Mucosa of rectum (tissue), 2 donors: ENCODE measurements at regions not wholly inside any gene's neighbourhood (a gene's known extent, or its start where the extent isn't known, plus 50 kb on each side); places are given as distances from the start of the nearest gene placed in this dataset.
"Not testable (repeated sequence)": the region's sequence is repeated elsewhere in the genome, so short reads cannot be mapped to it uniquely, and the experiment has no call there.

Source experiments
- H3K27ac ChIP-seq, 2 donors: one replicate each; pipeline ENCODE4 v1.7.0; 2013; ENCODE audit warnings: inconsistent platforms in 2 of 2, low read depth in 2 of 2, low read length in 2 of 2
- H3K27me3 ChIP-seq, 2 donors: one replicate each; pipeline ENCODE4 v1.7.0; 2013; ENCODE audit warnings: low read length in 2 of 2; ENCODE audit not compliant: control insufficient read depth in 2 of 2, insufficient read depth in 2 of 2
- H3K36me3 ChIP-seq, 2 donors: one replicate each; pipeline ENCODE4 v1.7.0; 2013; ENCODE audit warnings: low read length in 2 of 2; ENCODE audit not compliant: control insufficient read depth in 2 of 2, insufficient read depth in 2 of 2
- H3K4me1 ChIP-seq, 2 donors: one replicate each; pipeline ENCODE4 v1.7.0; 2013; ENCODE audit warnings: low read length in 2 of 2, mild to moderate bottlenecking in 1 of 2; ENCODE audit not compliant: control insufficient read depth in 2 of 2, insufficient read depth in 2 of 2
- H3K4me3 ChIP-seq, 2 donors: one replicate each; pipeline ENCODE4 v1.7.0; 2013; ENCODE audit warnings: low read length in 2 of 2
- H3K9ac ChIP-seq, 2 donors: one replicate each; pipeline ENCODE4 v1.7.0; 2013; ENCODE audit warnings: low read length in 2 of 2, low read depth in 1 of 2, mild to moderate bottlenecking in 1 of 2
- H3K9me3 ChIP-seq, 2 donors: one replicate each; pipeline ENCODE4 v1.7.0; 2013; ENCODE audit warnings: low read length in 2 of 2; ENCODE audit not compliant: control insufficient read depth in 2 of 2
- donor health status: healthy.
- donor health status: Normal muscosa, but diverticular disease.

GRCh38 chrX:43267652-43268051 lies 388.4 kb upstream of the MAOA start:
- Histone ChIP-seq H3K4me1 (no peaks in the 10 kb centered on the region), H3K27me3 (peaks cover 0 to 4% of the 10 kb centered on the region in 2 donors), H3K9me3 (no peaks in the 10 kb centered on the region), H3K4me3 (no peak overlapping the region), H3K9ac (no peak overlapping the region), H3K36me3 (no peaks in the 10 kb centered on the region), H3K27ac (no peak overlapping the region)

- Histone ChIP-seq H3K4me3 (no peak overlapping the region), H3K9me3 (no peaks in the 10 kb centered on the region), H3K36me3 (no peaks in the 10 kb centered on the region), H3K27ac (no peak overlapping the region), H3K4me1 (no peaks in the 10 kb centered on the region), H3K9ac (no peak overlapping the region), H3K27me3 (peaks cover 0 to 4% of the 10 kb centered on the region in 2 donors)
These were observed 386.9 kb upstream of the MAOA start for GRCh38 chrX:43269201-43269600.

- H3K36me3 ChIP-seq: no peaks in the 10 kb centered on the region
- no peak overlapping the region for H3K27ac ChIP-seq
- no peaks in the 10 kb centered on the region for H3K9me3 ChIP-seq
- no peaks in the 10 kb centered on the region for H3K27me3 ChIP-seq
- no peaks in the 10 kb centered on the region for H3K4me1 ChIP-seq
- no peak overlapping the region for H3K9ac ChIP-seq
- no peak overlapping the region for H3K4me3 ChIP-seq
These were observed 378.2 kb upstream of the MAOA start for GRCh38 chrX:43277879-43278278.

- H3K4me1 ChIP-seq: no peaks in the 10 kb centered on the region
- H3K9ac ChIP-seq: no peak overlapping the region
- no peak overlapping the region for H3K4me3 ChIP-seq
- H3K9me3 ChIP-seq: no peaks in the 10 kb centered on the region
- H3K27ac ChIP-seq: no peak overlapping the region
- no peaks in the 10 kb centered on the region for H3K27me3 ChIP-seq
- no peaks in the 10 kb centered on the region for H3K36me3 ChIP-seq
These were observed 377.7 kb upstream of the MAOA start for GRCh38 chrX:43278440-43278839.

GRCh38 chrX:43279341-43279808 lies 376.7 kb upstream of the MAOA start:
- no peak overlapping the region for H3K9ac ChIP-seq
- H3K27me3 ChIP-seq: no peaks in the 10 kb centered on the region
- H3K9me3 ChIP-seq: no peaks in the 10 kb centered on the region
- H3K4me1 ChIP-seq: no peaks in the 10 kb centered on the region
- H3K27ac ChIP-seq: no peak overlapping the region
- H3K36me3 ChIP-seq: no peaks in the 10 kb centered on the region
- H3K4me3 ChIP-seq: no peak overlapping the region

- no peak overlapping the region for H3K4me3 ChIP-seq
- H3K4me1 ChIP-seq: no peaks in the 10 kb centered on the region
- H3K9ac ChIP-seq: no peak overlapping the region
- no peak overlapping the region for H3K27ac ChIP-seq
- H3K36me3 ChIP-seq: no peaks in the 10 kb centered on the region
- H3K27me3 ChIP-seq: no peaks in the 10 kb centered on the region
- no peaks in the 10 kb centered on the region for H3K9me3 ChIP-seq
These were observed 372.9 kb upstream of the MAOA start for GRCh38 chrX:43283187-43283586.

- not testable (repeated sequence) for H3K4me3 ChIP-seq, H3K27me3 ChIP-seq, H3K27ac ChIP-seq, H3K9ac ChIP-seq, H3K9me3 ChIP-seq, H3K36me3 ChIP-seq, H3K4me1 ChIP-seq
These were observed 344.5 kb upstream of the MAOA start for GRCh38 chrX:43311625-43312024.

GRCh38 chrX:43313035-43313434 lies 343.1 kb upstream of the MAOA start:
- Histone ChIP-seq H3K27ac (no peak overlapping the region), H3K9me3 (no peaks in the 10 kb centered on the region), H3K4me3 (no peak overlapping the region), H3K36me3 (no peaks in the 10 kb centered on the region), H3K27me3 (no peaks in the 10 kb centered on the region), H3K9ac (no peak overlapping the region), H3K4me1 (peaks cover 0 to 5% of the 10 kb centered on the region in 2 donors)

- H3K4me3 ChIP-seq: no peak overlapping the region
- no peaks in the 10 kb centered on the region for H3K36me3 ChIP-seq
- H3K4me1 ChIP-seq: peaks cover 0 to 5% of the 10 kb centered on the region in 2 donors
- no peak overlapping the region for H3K9ac ChIP-seq
- H3K9me3 ChIP-seq: no peaks in the 10 kb centered on the region
- H3K27me3 ChIP-seq: no peaks in the 10 kb centered on the region
- H3K27ac ChIP-seq: no peak overlapping the region
These were observed 341.6 kb upstream of the MAOA start for GRCh38 chrX:43314525-43314924.

- Histone ChIP-seq H3K9me3 (no peaks in the 10 kb centered on the region), H3K4me1 (peaks cover 0 to 5% of the 10 kb centered on the region in 2 donors), H3K36me3 (no peaks in the 10 kb centered on the region), H3K4me3 (no peak overlapping the region), H3K9ac (no peak overlapping the region), H3K27me3 (no peaks in the 10 kb centered on the region), H3K27ac (no peak overlapping the region)
These were observed 340.5 kb upstream of the MAOA start for GRCh38 chrX:43315622-43316021.

- Histone ChIP-seq H3K27me3 (no peaks in the 10 kb centered on the region), H3K4me3 (no peak overlapping the region), H3K9ac (no peak overlapping the region), H3K4me1 (peaks cover 0 to 5% of the 10 kb centered on the region in 2 donors), H3K9me3 (no peaks in the 10 kb centered on the region), H3K36me3 (no peaks in the 10 kb centered on the region), H3K27ac (no peak overlapping the region)
These were observed 340.0 kb upstream of the MAOA start for GRCh38 chrX:43316146-43316545.
